HEK293 (cell line): ENCODE measurements at regions not wholly inside any gene's neighbourhood (a gene's known extent, or its start where the extent isn't known, plus 50 kb on each side); places are given as distances from the start of the nearest gene placed in this dataset.

Experiments used
- CTCF ChIA-PET: fragments of 350-600 bp; formaldehyde crosslinking; extraction: SDS; loops from one replicate; lab custom pipeline; 2021; ENCODE audit warnings: antibody characterized with exemption; lab: Yijun Ruan, JAX
- POLR2A ChIA-PET: fragments of 300-600 bp; formaldehyde crosslinking; extraction: SDS; loops from one replicate; lab custom pipeline; 2020; ENCODE audit warnings: antibody characterized with exemption, inconsistent platforms; lab: Yijun Ruan, JAX
- H3K27ac ChIP-seq: fragments of 200-500 bp; sonication (Bioruptor generic); 2 replicates; pipeline ENCODE4 v1.5.1; 2014; ENCODE audit warnings: low read depth, low read length, control low read depth, inconsistent platforms; ENCODE audit errors: extremely low read depth
- H3K36me3 ChIP-seq, 2 experiments: fragments of 200-500 bp in 1 of 2; sonication (Bioruptor generic) in 1 of 2; 1 replicate in 1 of 2; 2 replicates in 1 of 2; pipeline ENCODE4 v1.5.1; 2014 to 2017; ENCODE audit warnings: inconsistent platforms in 2 of 2, low read length in 2 of 2; ENCODE audit not compliant: control insufficient read depth in 2 of 2, insufficient read depth in 1 of 2
- H3K4me1 ChIP-seq: fragments of 200-500 bp; sonication (Bioruptor generic); 2 replicates; pipeline ENCODE4 v1.5.1; 2014; ENCODE audit warnings: mild to moderate bottlenecking, low read length, inconsistent platforms; ENCODE audit not compliant: control insufficient read depth, insufficient read depth
- H3K4me3 ChIP-seq: 2 replicates; pipeline ENCODE4 v1.5.1; 2011; ENCODE audit warnings: low read depth, mild to moderate bottlenecking, control low read depth, low read length, moderate library complexity
- H3K9me3 ChIP-seq: fragments of 200-500 bp; sonication (Bioruptor generic); 2 replicates; pipeline ENCODE4 v1.5.1; 2014; ENCODE audit warnings: low read depth, low read length, inconsistent platforms; ENCODE audit not compliant: control insufficient read depth, insufficient read depth
- BCL11A ChIP-seq: fragments of 450-650 bp; formaldehyde crosslinking; IDR thresholded peaks from 2 replicates; pipeline ENCODE4 v1.5.1; 2016; ENCODE audit warnings: low read depth, missing biosample characterization, missing genetic modification characterization
- HOXC10 ChIP-seq: sonication (generic); formaldehyde crosslinking; IDR thresholded peaks from 2 replicates; pipeline ENCODE4 v1.8.1; 2023; ENCODE audit warnings: mild to moderate bottlenecking, missing genetic modification reagents
- HOXD13 ChIP-seq: sonication (generic); formaldehyde crosslinking; IDR thresholded peaks from 2 replicates; pipeline ENCODE4 v1.8.0; 2022; ENCODE audit warnings: missing genetic modification reagents, borderline replicate concordance
- SP3 ChIP-seq: fragments of 450-650 bp; formaldehyde crosslinking; IDR thresholded peaks from 2 replicates; pipeline ENCODE4 v1.5.1; 2016; ENCODE audit warnings: missing biosample characterization, missing genetic modification characterization
- ZBTB7A ChIP-seq: fragments of 450-650 bp; formaldehyde crosslinking; IDR thresholded peaks from 2 replicates; pipeline ENCODE4 v1.5.1; 2016; ENCODE audit warnings: low read depth, missing biosample characterization, missing genetic modification characterization
- ZNF350 ChIP-seq: fragments of 450-650 bp; formaldehyde crosslinking; IDR thresholded peaks from 2 replicates; pipeline ENCODE4 v1.5.0; 2017; ENCODE audit warnings: missing biosample characterization, mild to moderate bottlenecking, missing genetic modification characterization
- ZNF394 ChIP-seq: fragments of 450-650 bp; formaldehyde crosslinking; IDR thresholded peaks from 2 replicates; pipeline ENCODE4 v1.5.1; 2016; ENCODE audit warnings: missing biosample characterization, missing genetic modification characterization, mild to moderate bottlenecking, moderate library complexity, borderline replicate concordance
- ZNF404 ChIP-seq: fragments of 450-650 bp; formaldehyde crosslinking; IDR thresholded peaks from 2 replicates; pipeline ENCODE4 v1.5.1; 2017; ENCODE audit warnings: missing biosample characterization, missing genetic modification characterization
- ZNF561 ChIP-seq: fragments of 450-650 bp; IDR thresholded peaks from 2 replicates; pipeline ENCODE4 v1.5.1; 2018; ENCODE audit warnings: missing biosample characterization, missing genetic modification characterization, borderline replicate concordance
- ZNF624 ChIP-seq: fragments of 450-650 bp; formaldehyde crosslinking; IDR thresholded peaks from 2 replicates; pipeline ENCODE4 v1.5.1; 2017; ENCODE audit warnings: missing biosample characterization, missing genetic modification characterization
- ZNF629 ChIP-seq: fragments of 450-650 bp; formaldehyde crosslinking; IDR thresholded peaks from 2 replicates; pipeline ENCODE4 v1.5.1; 2017; ENCODE audit warnings: missing biosample characterization, missing genetic modification characterization
- ZNF654 ChIP-seq: fragments of 450-650 bp; formaldehyde crosslinking; IDR thresholded peaks from 2 replicates; pipeline ENCODE4 v1.5.1; 2016; ENCODE audit warnings: low read depth, missing biosample characterization, missing genetic modification characterization
- ZNF660 ChIP-seq: fragments of 450-650 bp; IDR thresholded peaks from 2 replicates; pipeline ENCODE4 v1.5.1; 2018; ENCODE audit warnings: missing biosample characterization, mild to moderate bottlenecking, missing genetic modification characterization
- ZNF677 ChIP-seq: fragments of 450-650 bp; IDR thresholded peaks from 2 replicates; pipeline ENCODE4 v1.5.0; 2018; ENCODE audit warnings: missing biosample characterization, mild to moderate bottlenecking, missing genetic modification characterization, moderate library complexity
- ZNF76 ChIP-seq: fragments of 450-650 bp; formaldehyde crosslinking; IDR thresholded peaks from 2 replicates; pipeline ENCODE4; 2016; ENCODE audit warnings: low read depth, missing biosample characterization, missing genetic modification characterization, borderline replicate concordance
- ZNF830 ChIP-seq: fragments of 450-650 bp; IDR thresholded peaks from 2 replicates; pipeline ENCODE4 v1.5.0; 2018; ENCODE audit warnings: missing biosample characterization, missing genetic modification characterization, low read depth, mild to moderate bottlenecking, moderate library complexity
- ZXDB ChIP-seq: fragments of 450-650 bp; formaldehyde crosslinking; IDR thresholded peaks from 2 replicates; pipeline ENCODE4 v1.5.1; 2016; ENCODE audit warnings: missing biosample characterization, missing genetic modification characterization
- TF ChIP-seq, protein P1 (sequence below): fragments of 450-650 bp; formaldehyde crosslinking; IDR thresholded peaks from 2 replicates; pipeline ENCODE4 v1.5.1; 2016; ENCODE audit warnings: missing biosample characterization, missing genetic modification characterization
- TF ChIP-seq, protein P2 (sequence below): fragments of 450-650 bp; formaldehyde crosslinking; IDR thresholded peaks from 2 replicates; pipeline ENCODE4 v1.5.1; 2016; ENCODE audit warnings: missing biosample characterization, missing genetic modification characterization
- TF ChIP-seq, protein P3 (sequence below): fragments of 450-650 bp; formaldehyde crosslinking; IDR thresholded peaks from 2 replicates; pipeline ENCODE4 v1.5.1; 2016; ENCODE audit warnings: missing biosample characterization, missing genetic modification characterization
- TF ChIP-seq, protein P4 (sequence below): fragments of 450-650 bp; formaldehyde crosslinking; IDR thresholded peaks from 2 replicates; pipeline ENCODE4 v1.5.1; 2016; ENCODE audit warnings: missing biosample characterization, missing genetic modification characterization, borderline replicate concordance

DNA sequence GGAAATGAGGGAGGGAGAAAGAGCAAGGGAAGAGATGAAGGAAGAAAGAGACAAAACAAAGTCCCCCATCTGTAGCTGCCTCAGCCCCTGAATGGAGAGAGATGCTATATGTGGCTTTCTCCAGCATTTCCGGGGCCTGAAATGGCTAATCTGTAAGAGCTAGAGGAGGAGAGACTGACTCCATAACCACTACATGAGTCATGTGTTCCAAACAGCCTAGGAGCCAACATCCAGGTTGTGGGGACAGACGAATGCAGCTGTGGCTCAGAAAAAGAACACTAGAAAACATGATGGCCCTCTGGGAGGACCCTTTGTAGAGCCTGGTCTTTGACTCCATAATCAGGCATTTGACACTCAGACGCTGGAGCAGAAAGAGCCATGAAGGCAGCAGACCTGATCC is 292.0 kb upstream of the ZNF507 start (continued):
- TF ChIP-seq, protein P1, sequence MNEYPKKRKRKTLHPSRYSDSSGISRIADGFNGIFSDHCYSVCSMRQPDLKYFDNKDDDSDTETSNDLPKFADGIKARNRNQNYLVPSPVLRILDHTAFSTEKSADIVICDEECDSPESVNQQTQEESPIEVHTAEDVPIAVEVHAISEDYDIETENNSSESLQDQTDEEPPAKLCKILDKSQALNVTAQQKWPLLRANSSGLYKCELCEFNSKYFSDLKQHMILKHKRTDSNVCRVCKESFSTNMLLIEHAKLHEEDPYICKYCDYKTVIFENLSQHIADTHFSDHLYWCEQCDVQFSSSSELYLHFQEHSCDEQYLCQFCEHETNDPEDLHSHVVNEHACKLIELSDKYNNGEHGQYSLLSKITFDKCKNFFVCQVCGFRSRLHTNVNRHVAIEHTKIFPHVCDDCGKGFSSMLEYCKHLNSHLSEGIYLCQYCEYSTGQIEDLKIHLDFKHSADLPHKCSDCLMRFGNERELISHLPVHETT (tag by site-specific recombination): no peak
- TF ChIP-seq ZNF654 (tag by site-specific recombination) (no peak), ZNF404 (no peak), ZNF660 (tag by site-specific recombination) (no peak), HOXD13 (CRISPR knock-in tag) (no peak)

DNA sequence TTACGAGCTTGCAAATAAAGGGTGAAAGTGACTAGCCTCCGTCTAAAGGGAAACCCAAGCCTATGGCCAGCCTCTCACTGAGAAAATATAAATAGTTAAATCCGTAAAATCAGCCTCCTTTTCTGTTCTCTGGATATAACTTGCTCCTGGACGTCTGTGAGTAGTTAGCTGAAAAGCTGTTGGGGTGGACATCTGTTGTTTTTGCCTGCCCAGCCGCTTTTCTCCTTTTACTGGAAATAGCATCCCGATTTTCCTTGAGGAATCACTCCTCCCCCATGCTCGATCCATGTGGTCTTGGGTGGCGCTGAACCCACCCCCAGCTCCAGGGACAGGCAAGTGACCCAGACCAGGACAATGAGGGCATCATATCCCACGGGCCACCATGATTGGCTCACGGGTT is 291.5 kb upstream of the ZNF507 start:
- ChIA-PET CTCF (interaction anchor here (0.6 to 4.5 kb wide), 3 partner anchors 10 to 265 kb away, joined by 5 to 35 read pairs (median 5); no protein-coding TSS in a partner anchor), POLR2A (no interaction called here)
- TF ChIP-seq, protein P2, sequence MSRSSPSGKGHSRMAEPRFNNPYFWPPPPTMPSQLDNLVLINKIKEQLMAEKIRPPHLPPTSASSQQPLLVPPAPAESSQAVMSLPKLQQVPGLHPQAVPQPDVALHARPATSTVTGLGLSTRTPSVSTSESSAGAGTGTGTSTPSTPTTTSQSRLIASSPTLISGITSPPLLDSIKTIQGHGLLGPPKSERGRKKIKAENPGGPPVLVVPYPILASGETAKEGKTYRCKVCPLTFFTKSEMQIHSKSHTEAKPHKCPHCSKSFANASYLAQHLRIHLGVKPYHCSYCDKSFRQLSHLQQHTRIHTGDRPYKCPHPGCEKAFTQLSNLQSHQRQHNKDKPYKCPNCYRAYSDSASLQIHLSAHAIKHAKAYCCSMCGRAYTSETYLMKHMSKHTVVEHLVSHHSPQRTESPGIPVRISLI (tag by site-specific recombination): no peak
- TF ChIP-seq ZNF561 (no peak), ZNF350 (tag by site-specific recombination) (no peak), ZBTB7A (tag by site-specific recombination) (no peak), ZNF394 (no peak), ZNF629 (tag by site-specific recombination) (no peak), ZNF677 (no peak), ZNF624 (tag by site-specific recombination) (no peak), ZNF830 (tag by site-specific recombination) (no peak), BCL11A (no peak), SP3 (no peak), HOXC10 (CRISPR knock-in tag) (no peak), ZNF76 (tag by site-specific recombination) (no peak), ZXDB (tag by site-specific recombination) (no peak)
- TF ChIP-seq, protein P3, sequence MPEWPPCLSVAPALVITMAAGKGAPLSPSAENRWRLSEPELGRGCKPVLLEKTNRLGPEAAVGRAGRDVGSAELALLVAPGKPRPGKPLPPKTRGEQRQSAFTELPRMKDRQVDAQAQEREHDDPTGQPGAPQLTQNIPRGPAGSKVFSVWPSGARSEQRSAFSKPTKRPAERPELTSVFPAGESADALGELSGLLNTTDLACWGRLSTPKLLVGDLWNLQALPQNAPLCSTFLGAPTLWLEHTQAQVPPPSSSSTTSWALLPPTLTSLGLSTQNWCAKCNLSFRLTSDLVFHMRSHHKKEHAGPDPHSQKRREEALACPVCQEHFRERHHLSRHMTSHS (tag by site-specific recombination): no peak
- TF ChIP-seq, protein P4, sequence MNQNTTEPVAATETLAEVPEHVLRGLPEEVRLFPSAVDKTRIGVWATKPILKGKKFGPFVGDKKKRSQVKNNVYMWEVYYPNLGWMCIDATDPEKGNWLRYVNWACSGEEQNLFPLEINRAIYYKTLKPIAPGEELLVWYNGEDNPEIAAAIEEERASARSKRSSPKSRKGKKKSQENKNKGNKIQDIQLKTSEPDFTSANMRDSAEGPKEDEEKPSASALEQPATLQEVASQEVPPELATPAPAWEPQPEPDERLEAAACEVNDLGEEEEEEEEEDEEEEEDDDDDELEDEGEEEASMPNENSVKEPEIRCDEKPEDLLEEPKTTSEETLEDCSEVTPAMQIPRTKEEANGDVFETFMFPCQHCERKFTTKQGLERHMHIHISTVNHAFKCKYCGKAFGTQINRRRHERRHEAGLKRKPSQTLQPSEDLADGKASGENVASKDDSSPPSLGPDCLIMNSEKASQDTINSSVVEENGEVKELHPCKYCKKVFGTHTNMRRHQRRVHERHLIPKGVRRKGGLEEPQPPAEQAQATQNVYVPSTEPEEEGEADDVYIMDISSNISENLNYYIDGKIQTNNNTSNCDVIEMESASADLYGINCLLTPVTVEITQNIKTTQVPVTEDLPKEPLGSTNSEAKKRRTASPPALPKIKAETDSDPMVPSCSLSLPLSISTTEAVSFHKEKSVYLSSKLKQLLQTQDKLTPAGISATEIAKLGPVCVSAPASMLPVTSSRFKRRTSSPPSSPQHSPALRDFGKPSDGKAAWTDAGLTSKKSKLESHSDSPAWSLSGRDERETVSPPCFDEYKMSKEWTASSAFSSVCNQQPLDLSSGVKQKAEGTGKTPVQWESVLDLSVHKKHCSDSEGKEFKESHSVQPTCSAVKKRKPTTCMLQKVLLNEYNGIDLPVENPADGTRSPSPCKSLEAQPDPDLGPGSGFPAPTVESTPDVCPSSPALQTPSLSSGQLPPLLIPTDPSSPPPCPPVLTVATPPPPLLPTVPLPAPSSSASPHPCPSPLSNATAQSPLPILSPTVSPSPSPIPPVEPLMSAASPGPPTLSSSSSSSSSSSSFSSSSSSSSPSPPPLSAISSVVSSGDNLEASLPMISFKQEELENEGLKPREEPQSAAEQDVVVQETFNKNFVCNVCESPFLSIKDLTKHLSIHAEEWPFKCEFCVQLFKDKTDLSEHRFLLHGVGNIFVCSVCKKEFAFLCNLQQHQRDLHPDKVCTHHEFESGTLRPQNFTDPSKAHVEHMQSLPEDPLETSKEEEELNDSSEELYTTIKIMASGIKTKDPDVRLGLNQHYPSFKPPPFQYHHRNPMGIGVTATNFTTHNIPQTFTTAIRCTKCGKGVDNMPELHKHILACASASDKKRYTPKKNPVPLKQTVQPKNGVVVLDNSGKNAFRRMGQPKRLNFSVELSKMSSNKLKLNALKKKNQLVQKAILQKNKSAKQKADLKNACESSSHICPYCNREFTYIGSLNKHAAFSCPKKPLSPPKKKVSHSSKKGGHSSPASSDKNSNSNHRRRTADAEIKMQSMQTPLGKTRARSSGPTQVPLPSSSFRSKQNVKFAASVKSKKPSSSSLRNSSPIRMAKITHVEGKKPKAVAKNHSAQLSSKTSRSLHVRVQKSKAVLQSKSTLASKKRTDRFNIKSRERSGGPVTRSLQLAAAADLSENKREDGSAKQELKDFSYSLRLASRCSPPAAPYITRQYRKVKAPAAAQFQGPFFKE: no peak
- Histone ChIP-seq H3K4me3 (no peak overlapping the region), H3K9me3 (no peaks in the 10 kb centered on the region), H3K36me3 (no peaks in the 10 kb centered on the region), H3K4me1 (no peaks in the 10 kb centered on the region), H3K27ac (no peak overlapping the region)
